Progenitor cell of endocrine pancreas (in vitro differentiated cells): ENCODE measurements at regions not wholly inside any gene's neighbourhood (a gene's known extent, or its start where the extent isn't known, plus 50 kb on each side); places are given as distances from the start of the nearest gene placed in this dataset.

Experiments
- DNase-seq: peaks from one replicate; pipeline ENCODE4 v3.0.0; 2021; ENCODE audit warnings: low spot score; ENCODE audit not compliant: unreplicated experiment
- H3K27ac Mint-ChIP-seq: 2 replicates; pipeline ENCODE4 v1.8.0; 2021; ENCODE audit warnings: mild to moderate bottlenecking, moderate library complexity, mixed read lengths
- H3K27me3 Mint-ChIP-seq: 2 replicates; pipeline ENCODE4 v1.8.0; 2021; ENCODE audit warnings: mixed read lengths
- H3K36me3 Mint-ChIP-seq: 2 replicates; pipeline ENCODE4 v1.8.0; 2022; ENCODE audit warnings: mixed read lengths; ENCODE audit not compliant: insufficient read depth
- H3K4me1 Mint-ChIP-seq: 2 replicates; pipeline ENCODE4 v1.8.0; 2021; ENCODE audit warnings: low read depth, mixed read lengths
- H3K4me3 Mint-ChIP-seq: 2 replicates; pipeline ENCODE4 v1.8.0; 2021; ENCODE audit warnings: low read depth, mild to moderate bottlenecking, moderate library complexity, mixed read lengths
- H3K9me3 Mint-ChIP-seq: 2 replicates; pipeline ENCODE4 v1.8.0; 2021; ENCODE audit warnings: low read depth, mixed read lengths
- TF ChIP-seq, protein P1 (sequence below): fragments of 200-600 bp; sonication (generic); IDR thresholded peaks from one replicate; pipeline ENCODE4 v1.5.0; 2021; ENCODE audit warnings: antibody characterized with exemption, mild to moderate bottlenecking; ENCODE audit not compliant: unreplicated experiment

- TF ChIP-seq, protein P1, sequence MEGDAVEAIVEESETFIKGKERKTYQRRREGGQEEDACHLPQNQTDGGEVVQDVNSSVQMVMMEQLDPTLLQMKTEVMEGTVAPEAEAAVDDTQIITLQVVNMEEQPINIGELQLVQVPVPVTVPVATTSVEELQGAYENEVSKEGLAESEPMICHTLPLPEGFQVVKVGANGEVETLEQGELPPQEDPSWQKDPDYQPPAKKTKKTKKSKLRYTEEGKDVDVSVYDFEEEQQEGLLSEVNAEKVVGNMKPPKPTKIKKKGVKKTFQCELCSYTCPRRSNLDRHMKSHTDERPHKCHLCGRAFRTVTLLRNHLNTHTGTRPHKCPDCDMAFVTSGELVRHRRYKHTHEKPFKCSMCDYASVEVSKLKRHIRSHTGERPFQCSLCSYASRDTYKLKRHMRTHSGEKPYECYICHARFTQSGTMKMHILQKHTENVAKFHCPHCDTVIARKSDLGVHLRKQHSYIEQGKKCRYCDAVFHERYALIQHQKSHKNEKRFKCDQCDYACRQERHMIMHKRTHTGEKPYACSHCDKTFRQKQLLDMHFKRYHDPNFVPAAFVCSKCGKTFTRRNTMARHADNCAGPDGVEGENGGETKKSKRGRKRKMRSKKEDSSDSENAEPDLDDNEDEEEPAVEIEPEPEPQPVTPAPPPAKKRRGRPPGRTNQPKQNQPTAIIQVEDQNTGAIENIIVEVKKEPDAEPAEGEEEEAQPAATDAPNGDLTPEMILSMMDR, result no peak
- Mint-ChIP-seq H3K4me1 (no peaks in the 10 kb centered on the region), H3K36me3 (no peaks in the 10 kb centered on the region), H3K9me3 (no peaks in the 10 kb centered on the region), H3K4me3 (no peak overlapping the region), H3K27me3 (no peaks in the 10 kb centered on the region), H3K27ac (no peak overlapping the region)
- no peak for DNase-seq
Observed at GRCh38 chr7:41113719-41114118, 589.2 kb downstream of the INHBA start.

- H3K27me3 Mint-ChIP-seq, result no peaks in the 10 kb centered on the region
Observed at GRCh38 chr7:41110186-41110585, 592.7 kb downstream of the INHBA start.

GRCh38 chr7:41108821-41109220, 594.1 kb downstream of the INHBA start:
- Mint-ChIP-seq H3K4me3 (no peak overlapping the region), H3K4me1 (no peaks in the 10 kb centered on the region), H3K27ac (no peak overlapping the region), H3K9me3 (no peaks in the 10 kb centered on the region), H3K36me3 (no peaks in the 10 kb centered on the region), H3K27me3 (no peaks in the 10 kb centered on the region)
- TF ChIP-seq, protein P1, result no peak
- DNase-seq, result no peak

More at GRCh38 chr7:41110186-41110585, 592.7 kb downstream of the INHBA start:
- Mint-ChIP-seq H3K9me3 (no peaks in the 10 kb centered on the region), H3K27ac (no peak overlapping the region), H3K4me1 (no peaks in the 10 kb centered on the region), H3K36me3 (no peaks in the 10 kb centered on the region), H3K4me3 (no peak overlapping the region)
- DNase-seq, result no peak
- TF ChIP-seq, protein P1, result no peak

DNA sequence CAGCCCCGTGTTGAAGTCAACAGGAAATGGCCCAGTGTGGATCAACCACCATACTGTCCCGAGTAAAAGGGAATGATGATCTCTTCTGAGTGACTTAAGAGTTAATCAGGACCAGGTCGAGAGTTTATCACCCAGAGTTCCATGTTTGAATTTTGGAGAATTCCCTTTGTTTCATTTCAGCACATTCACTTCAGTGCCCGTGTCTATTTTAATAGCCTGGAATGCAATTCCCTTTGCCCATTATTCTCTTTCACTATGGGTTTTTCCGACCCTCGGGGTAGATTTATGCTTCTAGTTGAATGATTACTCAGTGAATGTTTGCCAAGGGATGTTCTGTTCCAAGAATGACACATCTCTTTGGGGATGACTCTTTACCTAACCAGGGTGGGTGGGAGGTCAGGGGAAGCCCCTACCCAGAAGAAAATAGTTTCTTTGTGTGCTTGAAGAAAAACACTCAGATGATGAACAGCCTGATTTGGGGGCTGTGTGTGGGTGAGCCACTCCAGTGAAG, 594.9 kb downstream of the INHBA start:
- H3K4me3 Mint-ChIP-seq, result no peak overlapping the region
- H3K27ac Mint-ChIP-seq, result no peak overlapping the region
- no peak for DNase-seq
- H3K4me1 Mint-ChIP-seq, result no peaks in the 10 kb centered on the region
- H3K9me3 Mint-ChIP-seq, result peaks cover 5% of the 10 kb centered on the region
- no peaks in the 10 kb centered on the region for H3K36me3 Mint-ChIP-seq
- H3K27me3 Mint-ChIP-seq, result no peaks in the 10 kb centered on the region
- TF ChIP-seq, protein P1, result no peak

- Mint-ChIP-seq H3K4me3 (no peak overlapping the region), H3K36me3 (no peaks in the 10 kb centered on the region), H3K4me1 (no peaks in the 10 kb centered on the region), H3K27me3 (no peaks in the 10 kb centered on the region), H3K9me3 (peaks cover 5% of the 10 kb centered on the region), H3K27ac (no peak overlapping the region)
- no peak for DNase-seq
- TF ChIP-seq, protein P1, result no peak
Observed at GRCh38 chr7:41107330-41107937, 595.5 kb downstream of the INHBA start.
